HG02588 (cell line): ENCODE measurements at regions not wholly inside any gene's neighbourhood (a gene's known extent, or its start where the extent isn't known, plus 50 kb on each side); places are given as distances from the start of the nearest gene placed in this dataset.
"Not testable (repeated sequence)": the region's sequence is repeated elsewhere in the genome, so short reads cannot be mapped to it uniquely, and the experiment has no call there.

Source experiments
- ATAC-seq: cut with Tn5 transposase; IDR thresholded peaks from one replicate; pipeline ENCODE4 v1.9.1; 2021; ENCODE audit warnings: mild to moderate bottlenecking, moderate library complexity; ENCODE audit not compliant: unreplicated experiment

- ATAC-seq, result no peak
Observed at GRCh38 chr7:8809320-8809719, 375.9 kb downstream of the NXPH1 start.

- ATAC-seq, result no peak
Observed at GRCh38 chr7:8817448-8818036, 384.1 kb downstream of the NXPH1 start.

- ATAC-seq, result no peak
Observed at GRCh38 chr7:8818406-8818805, 385.0 kb downstream of the NXPH1 start.

- ATAC-seq, result no peak
Observed at GRCh38 chr7:8822595-8822994, 389.2 kb downstream of the NXPH1 start.

- ATAC-seq, result no peak
Observed at GRCh38 chr7:8823486-8823885, 390.1 kb downstream of the NXPH1 start.

GRCh38 chr7:8827329-8827728 lies 393.9 kb downstream of the NXPH1 start:
- ATAC-seq, result no peak

- ATAC-seq, result no peak
Observed at GRCh38 chr7:8829100-8829499, 395.7 kb downstream of the NXPH1 start.

- no peak for ATAC-seq
Observed at GRCh38 chr7:8831376-8831775, 398.0 kb downstream of the NXPH1 start.

GRCh38 chr7:8833355-8833754 lies 399.9 kb downstream of the NXPH1 start:
- ATAC-seq, result no peak

- ATAC-seq, result no peak
Observed at GRCh38 chr7:8841171-8841570, 407.8 kb downstream of the NXPH1 start.

- no peak for ATAC-seq
Observed at GRCh38 chr7:8871716-8872115, 438.3 kb downstream of the NXPH1 start.

GRCh38 chr7:8881916-8882315 lies 448.5 kb downstream of the NXPH1 start:
- no peak for ATAC-seq

- ATAC-seq, result no peak
Observed at GRCh38 chr7:8885480-8886000, 452.1 kb downstream of the NXPH1 start.

GRCh38 chr7:8890346-8890745 lies 456.9 kb downstream of the NXPH1 start:
- ATAC-seq, result not testable (repeated sequence)

- ATAC-seq, result no peak
Observed at GRCh38 chr7:8893775-8894174, 460.4 kb downstream of the NXPH1 start.

GRCh38 chr7:8906396-8907075 lies 473.1 kb downstream of the NXPH1 start:
- ATAC-seq, result no peak

- ATAC-seq, result no peak
Observed at GRCh38 chr7:8908889-8909288, 475.5 kb downstream of the NXPH1 start.

GRCh38 chr7:8913682-8914081 lies 480.3 kb downstream of the NXPH1 start:
- ATAC-seq, result no peak

GRCh38 chr7:8921807-8922206 lies 488.4 kb downstream of the NXPH1 start:
- no peak for ATAC-seq

GRCh38 chr7:8922726-8923125 lies 489.3 kb downstream of the NXPH1 start:
- no peak for ATAC-seq

GRCh38 chr7:8923164-8923806 lies 489.9 kb downstream of the NXPH1 start:
- ATAC-seq, result no peak
